ENCODE measurements at regions not wholly inside any gene's neighbourhood (a gene's known extent, or its start where the extent isn't known, plus 50 kb on each side); places are given as distances from the start of the nearest gene placed in this dataset.

DNA sequence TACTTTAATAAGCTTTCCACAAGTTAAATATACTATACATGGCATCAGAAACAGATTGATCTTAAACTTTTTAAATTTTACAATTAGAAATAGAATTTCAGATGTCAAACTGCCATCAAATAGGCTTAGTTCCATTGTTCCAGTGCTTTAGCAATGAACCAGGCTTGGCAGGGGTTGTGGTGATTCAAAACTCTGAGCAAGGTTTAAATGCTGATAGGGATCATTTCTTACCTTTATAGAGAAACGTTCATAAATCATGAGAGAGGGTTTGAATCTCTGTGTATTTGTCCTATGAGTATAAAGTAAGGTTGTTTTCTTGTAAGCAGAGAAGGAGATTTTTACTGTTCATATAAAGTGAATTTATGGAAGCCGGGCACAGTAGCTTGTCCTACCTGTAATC, 794.5 kb upstream of the TBX3 start (continued):
- TF ChIP-seq ZNF274 (IDR thresholded peaks at IDR 0.05; ENCODE audit: borderline replicate concordance, extremely low read depth, low read length) (no peak), POLR2A (IDR thresholded peaks at IDR 0.05; ENCODE audit: control extremely low read depth in 1 of 2, low read depth in 2 of 2, low read length in 2 of 2) (no peak), SP2 (IDR thresholded peaks at IDR 0.05; ENCODE audit: low read length) (no peak), SUZ12 (IDR thresholded peaks at IDR 0.05; ENCODE audit: low read length) (no peak)

All from H1 (cell line).